WTC11 (cell line): ENCODE measurements at regions not wholly inside any gene's neighbourhood (a gene's known extent, or its start where the extent isn't known, plus 50 kb on each side); places are given as distances from the start of the nearest gene placed in this dataset.

ENCODE experiments used
- ATAC-seq: fragments of 200-7000 bp; cut with Tn5 transposase; 2 replicates; pipeline ENCODE4 v1.10.0; 2021; ENCODE audit warnings: mild to moderate bottlenecking, moderate library complexity
- CTCF ChIA-PET: fragments of 300-600 bp; sonication (Branson Sonifier 250); formaldehyde crosslinking; loops from one replicate; lab custom pipeline; 2021; ENCODE audit warnings: antibody characterized with exemption; lab: Charles Lee
- POLR2A ChIA-PET: fragments of 350-600 bp; sonication (Branson Sonifier 250); formaldehyde crosslinking; loops from one replicate; lab custom pipeline; 2021; ENCODE audit warnings: antibody characterized with exemption; lab: Charles Lee
- DNase-seq: peaks from one replicate; pipeline ENCODE4 v3.0.0; 2021; ENCODE audit warnings: low spot score
- H3K27ac Mint-ChIP-seq: 2 replicates; pipeline ENCODE4 v1.8.0; 2021; ENCODE audit warnings: mixed read lengths
- H3K27me3 Mint-ChIP-seq: 2 replicates; pipeline ENCODE4 v1.8.0; 2021; ENCODE audit warnings: low read depth, mild to moderate bottlenecking, moderate library complexity, mixed read lengths
- H3K36me3 Mint-ChIP-seq: 2 replicates; pipeline ENCODE4 v1.8.0; 2021; ENCODE audit warnings: mixed read lengths
- H3K4me1 Mint-ChIP-seq: 2 replicates; pipeline ENCODE4 v1.8.0; 2022; ENCODE audit warnings: mixed read lengths
- H3K4me3 Mint-ChIP-seq: 2 replicates; pipeline ENCODE4 v1.8.0; 2021; ENCODE audit warnings: mild to moderate bottlenecking, moderate library complexity, mixed read lengths
- H3K9me3 Mint-ChIP-seq: 2 replicates; pipeline ENCODE4 v1.8.0; 2021; ENCODE audit warnings: mixed read lengths
- CREM ChIP-seq: sonication (generic); formaldehyde crosslinking; IDR thresholded peaks from 2 replicates; pipeline ENCODE4 v1.8.1; 2022; ENCODE audit warnings: mild to moderate bottlenecking, missing genetic modification reagents, moderate library complexity
- FOXP1 ChIP-seq: sonication (generic); formaldehyde crosslinking; IDR thresholded peaks from 2 replicates; pipeline ENCODE4 v1.8.0; 2022; ENCODE audit warnings: missing genetic modification reagents, mild to moderate bottlenecking, moderate library complexity, borderline replicate concordance
- JAZF1 ChIP-seq: fragments of 250-450 bp; sonication (Bioruptor Pico); IDR thresholded peaks from 2 replicates; pipeline ENCODE4 v1.9.0; 2021; ENCODE audit warnings: moderate library complexity, mild to moderate bottlenecking, inconsistent platforms
- TP53 ChIP-seq: sonication (generic); formaldehyde crosslinking; IDR thresholded peaks from 2 replicates; pipeline ENCODE4 v1.8.1; 2023; ENCODE audit warnings: mild to moderate bottlenecking, missing genetic modification reagents
- ZNF138 ChIP-seq: sonication (generic); formaldehyde crosslinking; conservative IDR thresholded peaks from 2 replicates; pipeline ENCODE4 v1.8.1; 2022; ENCODE audit warnings: mild to moderate bottlenecking, moderate library complexity, missing genetic modification reagents
- ZNF317 ChIP-seq: sonication (generic); formaldehyde crosslinking; IDR thresholded peaks from 2 replicates; pipeline ENCODE4 v1.8.1; 2023; ENCODE audit warnings: low read depth, mild to moderate bottlenecking, moderate library complexity, missing genetic modification reagents, borderline replicate concordance
- ZNF396 ChIP-seq: fragments of 250-450 bp; sonication (Bioruptor Pico); IDR thresholded peaks from 2 replicates; pipeline ENCODE4 v1.8.0; 2021; ENCODE audit warnings: mild to moderate bottlenecking, moderate library complexity, borderline replicate concordance
- TF ChIP-seq, protein P1 (sequence below): fragments of 250-450 bp; sonication (Bioruptor Pico); IDR thresholded peaks from 2 replicates; pipeline ENCODE4 v1.8.0; 2021; ENCODE audit warnings: mild to moderate bottlenecking
- TF ChIP-seq, protein P2 (sequence below): sonication (generic); formaldehyde crosslinking; IDR thresholded peaks from 2 replicates; pipeline ENCODE4 v1.8.1; 2023; ENCODE audit warnings: mild to moderate bottlenecking, missing genetic modification reagents
- TF ChIP-seq, protein P3 (sequence below): fragments of 200-600 bp; IDR thresholded peaks from 2 replicates; pipeline ENCODE4 v1.8.0; 2022; ENCODE audit warnings: antibody characterized with exemption
- TF ChIP-seq, protein P4 (sequence below): fragments of 250-450 bp; sonication (Bioruptor Pico); IDR thresholded peaks from 2 replicates; pipeline ENCODE4 v1.9.0; 2021; ENCODE audit warnings: mild to moderate bottlenecking, borderline replicate concordance
- TF ChIP-seq, protein P5 (sequence below): sonication (generic); formaldehyde crosslinking; conservative IDR thresholded peaks from 2 replicates; pipeline ENCODE4 v1.8.1; 2023; ENCODE audit warnings: mild to moderate bottlenecking, low read depth, missing genetic modification reagents, moderate library complexity
- TF ChIP-seq, protein P6 (sequence below): sonication (generic); formaldehyde crosslinking; IDR thresholded peaks from 2 replicates; pipeline ENCODE4 v1.8.0; 2023; ENCODE audit warnings: missing genetic modification reagents

DNA sequence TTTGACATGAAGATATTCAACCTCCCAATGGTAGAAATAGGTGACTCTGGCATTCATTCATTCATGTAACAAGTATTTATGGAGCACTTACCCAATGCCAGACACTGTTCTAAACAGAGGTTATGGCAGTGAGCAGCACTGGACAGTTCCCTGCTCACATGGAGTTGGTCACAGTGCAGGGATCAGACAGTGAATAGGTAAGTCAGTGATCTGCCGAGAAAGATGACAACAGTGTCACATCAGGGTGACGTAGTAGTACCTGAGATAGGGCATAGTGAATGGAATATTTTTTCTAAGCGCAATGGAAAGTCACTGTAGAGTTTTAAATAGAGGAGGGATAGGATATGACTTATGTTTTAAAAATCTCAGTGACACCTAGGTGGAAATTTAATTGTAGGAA is 791.4 kb upstream of the RBFOX1 start (continued):
- TF ChIP-seq, protein P1, sequence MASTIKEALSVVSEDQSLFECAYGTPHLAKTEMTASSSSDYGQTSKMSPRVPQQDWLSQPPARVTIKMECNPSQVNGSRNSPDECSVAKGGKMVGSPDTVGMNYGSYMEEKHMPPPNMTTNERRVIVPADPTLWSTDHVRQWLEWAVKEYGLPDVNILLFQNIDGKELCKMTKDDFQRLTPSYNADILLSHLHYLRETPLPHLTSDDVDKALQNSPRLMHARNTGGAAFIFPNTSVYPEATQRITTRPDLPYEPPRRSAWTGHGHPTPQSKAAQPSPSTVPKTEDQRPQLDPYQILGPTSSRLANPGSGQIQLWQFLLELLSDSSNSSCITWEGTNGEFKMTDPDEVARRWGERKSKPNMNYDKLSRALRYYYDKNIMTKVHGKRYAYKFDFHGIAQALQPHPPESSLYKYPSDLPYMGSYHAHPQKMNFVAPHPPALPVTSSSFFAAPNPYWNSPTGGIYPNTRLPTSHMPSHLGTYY (CRISPR knock-in tag): no peak
- no peak for TF ChIP-seq CREM (CRISPR knock-in tag)
- TF ChIP-seq, protein P2, sequence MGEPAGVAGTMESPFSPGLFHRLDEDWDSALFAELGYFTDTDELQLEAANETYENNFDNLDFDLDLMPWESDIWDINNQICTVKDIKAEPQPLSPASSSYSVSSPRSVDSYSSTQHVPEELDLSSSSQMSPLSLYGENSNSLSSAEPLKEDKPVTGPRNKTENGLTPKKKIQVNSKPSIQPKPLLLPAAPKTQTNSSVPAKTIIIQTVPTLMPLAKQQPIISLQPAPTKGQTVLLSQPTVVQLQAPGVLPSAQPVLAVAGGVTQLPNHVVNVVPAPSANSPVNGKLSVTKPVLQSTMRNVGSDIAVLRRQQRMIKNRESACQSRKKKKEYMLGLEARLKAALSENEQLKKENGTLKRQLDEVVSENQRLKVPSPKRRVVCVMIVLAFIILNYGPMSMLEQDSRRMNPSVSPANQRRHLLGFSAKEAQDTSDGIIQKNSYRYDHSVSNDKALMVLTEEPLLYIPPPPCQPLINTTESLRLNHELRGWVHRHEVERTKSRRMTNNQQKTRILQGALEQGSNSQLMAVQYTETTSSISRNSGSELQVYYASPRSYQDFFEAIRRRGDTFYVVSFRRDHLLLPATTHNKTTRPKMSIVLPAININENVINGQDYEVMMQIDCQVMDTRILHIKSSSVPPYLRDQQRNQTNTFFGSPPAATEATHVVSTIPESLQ (CRISPR knock-in tag): no peak
- TF ChIP-seq TP53 (CRISPR knock-in tag): no peak
- TF ChIP-seq, protein P3, sequence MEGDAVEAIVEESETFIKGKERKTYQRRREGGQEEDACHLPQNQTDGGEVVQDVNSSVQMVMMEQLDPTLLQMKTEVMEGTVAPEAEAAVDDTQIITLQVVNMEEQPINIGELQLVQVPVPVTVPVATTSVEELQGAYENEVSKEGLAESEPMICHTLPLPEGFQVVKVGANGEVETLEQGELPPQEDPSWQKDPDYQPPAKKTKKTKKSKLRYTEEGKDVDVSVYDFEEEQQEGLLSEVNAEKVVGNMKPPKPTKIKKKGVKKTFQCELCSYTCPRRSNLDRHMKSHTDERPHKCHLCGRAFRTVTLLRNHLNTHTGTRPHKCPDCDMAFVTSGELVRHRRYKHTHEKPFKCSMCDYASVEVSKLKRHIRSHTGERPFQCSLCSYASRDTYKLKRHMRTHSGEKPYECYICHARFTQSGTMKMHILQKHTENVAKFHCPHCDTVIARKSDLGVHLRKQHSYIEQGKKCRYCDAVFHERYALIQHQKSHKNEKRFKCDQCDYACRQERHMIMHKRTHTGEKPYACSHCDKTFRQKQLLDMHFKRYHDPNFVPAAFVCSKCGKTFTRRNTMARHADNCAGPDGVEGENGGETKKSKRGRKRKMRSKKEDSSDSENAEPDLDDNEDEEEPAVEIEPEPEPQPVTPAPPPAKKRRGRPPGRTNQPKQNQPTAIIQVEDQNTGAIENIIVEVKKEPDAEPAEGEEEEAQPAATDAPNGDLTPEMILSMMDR: no peak
- TF ChIP-seq JAZF1 (CRISPR knock-in tag): no peak

DNA sequence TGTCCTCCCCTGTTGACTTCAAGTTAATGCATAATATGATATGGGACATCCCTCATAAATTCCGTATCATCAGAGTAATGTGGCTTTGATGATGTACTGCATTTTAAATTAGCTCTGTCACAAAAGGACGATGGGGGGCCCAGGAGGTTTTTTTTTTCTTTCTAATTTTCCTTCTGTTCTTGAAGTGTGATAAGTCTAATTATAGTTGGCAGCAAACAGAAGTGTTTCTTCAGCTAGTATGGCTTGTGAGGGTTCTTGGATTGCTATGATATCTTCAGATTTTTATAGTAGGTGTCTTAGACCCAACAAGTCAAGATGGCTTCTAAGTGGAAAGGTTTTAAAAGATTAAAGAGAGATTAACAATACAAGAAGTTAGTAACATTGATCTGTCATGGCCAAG is 796.2 kb upstream of the RBFOX1 start:
- H3K27me3 Mint-ChIP-seq: peaks cover 8% of the 10 kb centered on the region
- ATAC-seq (no peak), DNase-seq (no peak)
- TF ChIP-seq, protein P4, sequence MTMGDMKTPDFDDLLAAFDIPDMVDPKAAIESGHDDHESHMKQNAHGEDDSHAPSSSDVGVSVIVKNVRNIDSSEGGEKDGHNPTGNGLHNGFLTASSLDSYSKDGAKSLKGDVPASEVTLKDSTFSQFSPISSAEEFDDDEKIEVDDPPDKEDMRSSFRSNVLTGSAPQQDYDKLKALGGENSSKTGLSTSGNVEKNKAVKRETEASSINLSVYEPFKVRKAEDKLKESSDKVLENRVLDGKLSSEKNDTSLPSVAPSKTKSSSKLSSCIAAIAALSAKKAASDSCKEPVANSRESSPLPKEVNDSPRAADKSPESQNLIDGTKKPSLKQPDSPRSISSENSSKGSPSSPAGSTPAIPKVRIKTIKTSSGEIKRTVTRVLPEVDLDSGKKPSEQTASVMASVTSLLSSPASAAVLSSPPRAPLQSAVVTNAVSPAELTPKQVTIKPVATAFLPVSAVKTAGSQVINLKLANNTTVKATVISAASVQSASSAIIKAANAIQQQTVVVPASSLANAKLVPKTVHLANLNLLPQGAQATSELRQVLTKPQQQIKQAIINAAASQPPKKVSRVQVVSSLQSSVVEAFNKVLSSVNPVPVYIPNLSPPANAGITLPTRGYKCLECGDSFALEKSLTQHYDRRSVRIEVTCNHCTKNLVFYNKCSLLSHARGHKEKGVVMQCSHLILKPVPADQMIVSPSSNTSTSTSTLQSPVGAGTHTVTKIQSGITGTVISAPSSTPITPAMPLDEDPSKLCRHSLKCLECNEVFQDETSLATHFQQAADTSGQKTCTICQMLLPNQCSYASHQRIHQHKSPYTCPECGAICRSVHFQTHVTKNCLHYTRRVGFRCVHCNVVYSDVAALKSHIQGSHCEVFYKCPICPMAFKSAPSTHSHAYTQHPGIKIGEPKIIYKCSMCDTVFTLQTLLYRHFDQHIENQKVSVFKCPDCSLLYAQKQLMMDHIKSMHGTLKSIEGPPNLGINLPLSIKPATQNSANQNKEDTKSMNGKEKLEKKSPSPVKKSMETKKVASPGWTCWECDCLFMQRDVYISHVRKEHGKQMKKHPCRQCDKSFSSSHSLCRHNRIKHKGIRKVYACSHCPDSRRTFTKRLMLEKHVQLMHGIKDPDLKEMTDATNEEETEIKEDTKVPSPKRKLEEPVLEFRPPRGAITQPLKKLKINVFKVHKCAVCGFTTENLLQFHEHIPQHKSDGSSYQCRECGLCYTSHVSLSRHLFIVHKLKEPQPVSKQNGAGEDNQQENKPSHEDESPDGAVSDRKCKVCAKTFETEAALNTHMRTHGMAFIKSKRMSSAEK (CRISPR knock-in tag): no peak
- TF ChIP-seq FOXP1 (CRISPR knock-in tag) (no peak), ZNF317 (CRISPR knock-in tag) (no peak), ZNF396 (CRISPR knock-in tag) (no peak), ZNF138 (CRISPR knock-in tag) (no peak)
- TF ChIP-seq, protein P5, sequence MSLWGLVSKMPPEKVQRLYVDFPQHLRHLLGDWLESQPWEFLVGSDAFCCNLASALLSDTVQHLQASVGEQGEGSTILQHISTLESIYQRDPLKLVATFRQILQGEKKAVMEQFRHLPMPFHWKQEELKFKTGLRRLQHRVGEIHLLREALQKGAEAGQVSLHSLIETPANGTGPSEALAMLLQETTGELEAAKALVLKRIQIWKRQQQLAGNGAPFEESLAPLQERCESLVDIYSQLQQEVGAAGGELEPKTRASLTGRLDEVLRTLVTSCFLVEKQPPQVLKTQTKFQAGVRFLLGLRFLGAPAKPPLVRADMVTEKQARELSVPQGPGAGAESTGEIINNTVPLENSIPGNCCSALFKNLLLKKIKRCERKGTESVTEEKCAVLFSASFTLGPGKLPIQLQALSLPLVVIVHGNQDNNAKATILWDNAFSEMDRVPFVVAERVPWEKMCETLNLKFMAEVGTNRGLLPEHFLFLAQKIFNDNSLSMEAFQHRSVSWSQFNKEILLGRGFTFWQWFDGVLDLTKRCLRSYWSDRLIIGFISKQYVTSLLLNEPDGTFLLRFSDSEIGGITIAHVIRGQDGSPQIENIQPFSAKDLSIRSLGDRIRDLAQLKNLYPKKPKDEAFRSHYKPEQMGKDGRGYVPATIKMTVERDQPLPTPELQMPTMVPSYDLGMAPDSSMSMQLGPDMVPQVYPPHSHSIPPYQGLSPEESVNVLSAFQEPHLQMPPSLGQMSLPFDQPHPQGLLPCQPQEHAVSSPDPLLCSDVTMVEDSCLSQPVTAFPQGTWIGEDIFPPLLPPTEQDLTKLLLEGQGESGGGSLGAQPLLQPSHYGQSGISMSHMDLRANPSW (CRISPR knock-in tag): no peak
- TF ChIP-seq, protein P6, sequence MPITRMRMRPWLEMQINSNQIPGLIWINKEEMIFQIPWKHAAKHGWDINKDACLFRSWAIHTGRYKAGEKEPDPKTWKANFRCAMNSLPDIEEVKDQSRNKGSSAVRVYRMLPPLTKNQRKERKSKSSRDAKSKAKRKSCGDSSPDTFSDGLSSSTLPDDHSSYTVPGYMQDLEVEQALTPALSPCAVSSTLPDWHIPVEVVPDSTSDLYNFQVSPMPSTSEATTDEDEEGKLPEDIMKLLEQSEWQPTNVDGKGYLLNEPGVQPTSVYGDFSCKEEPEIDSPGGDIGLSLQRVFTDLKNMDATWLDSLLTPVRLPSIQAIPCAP: no peak
- H3K9me3 Mint-ChIP-seq: peaks cover 90% of the 10 kb centered on the region
- no peaks in the 10 kb centered on the region for H3K4me1 Mint-ChIP-seq
- H3K4me3 Mint-ChIP-seq: no peak overlapping the region
- no peak overlapping the region for H3K27ac Mint-ChIP-seq
- peaks cover 79% of the 10 kb centered on the region for H3K36me3 Mint-ChIP-seq
- ChIA-PET POLR2A (no interaction called here), CTCF (no interaction called here)
